GM19397 (cell line): ENCODE measurements at regions not wholly inside any gene's neighbourhood (a gene's known extent, or its start where the extent isn't known, plus 50 kb on each side); places are given as distances from the start of the nearest gene placed in this dataset.

Source experiments
- ATAC-seq: cut with Tn5 transposase; IDR thresholded peaks from one replicate; pipeline ENCODE4 v1.9.1; 2021; ENCODE audit warnings: mild to moderate bottlenecking, moderate library complexity; ENCODE audit not compliant: unreplicated experiment

- no peak for ATAC-seq
Measured at GRCh38 chr13:97134364-97135095, 87.6 kb upstream of the MBNL2 start.

GRCh38 chr13:97135883-97136282, 86.2 kb upstream of the MBNL2 start:
- no peak for ATAC-seq

- ATAC-seq, result no peak
Measured at GRCh38 chr13:97136418-97136817, 85.7 kb upstream of the MBNL2 start.

- no peak for ATAC-seq
Measured at GRCh38 chr13:97139691-97140090, 82.4 kb upstream of the MBNL2 start.

GRCh38 chr13:97140131-97140530, 82.0 kb upstream of the MBNL2 start:
- ATAC-seq, result no peak

- no peak for ATAC-seq
Measured at GRCh38 chr13:97140611-97141010, 81.5 kb upstream of the MBNL2 start.

- no peak for ATAC-seq
Measured at GRCh38 chr13:97141097-97141496, 81.0 kb upstream of the MBNL2 start.

GRCh38 chr13:97141564-97142005, 80.5 kb upstream of the MBNL2 start:
- peak; percentile 92 for ATAC-seq

GRCh38 chr13:97142452-97142851, 79.7 kb upstream of the MBNL2 start:
- no peak for ATAC-seq

GRCh38 chr13:97145057-97145456, 77.1 kb upstream of the MBNL2 start:
- ATAC-seq, result no peak

- ATAC-seq, result no peak
Measured at GRCh38 chr13:97148894-97149293, 73.2 kb upstream of the MBNL2 start.

GRCh38 chr13:97160421-97160820, 61.7 kb upstream of the MBNL2 start:
- no peak for ATAC-seq

- no peak for ATAC-seq
Measured at GRCh38 chr13:97161582-97162231, 60.4 kb upstream of the MBNL2 start.

GRCh38 chr13:97165502-97166425, 56.4 kb upstream of the MBNL2 start:
- ATAC-seq, result no peak

GRCh38 chr13:97171136-97171535, 51.0 kb upstream of the MBNL2 start:
- ATAC-seq, result no peak
